HG02840 (cell line): ENCODE measurements at regions not wholly inside any gene's neighbourhood (a gene's known extent, or its start where the extent isn't known, plus 50 kb on each side); places are given as distances from the start of the nearest gene placed in this dataset.
"Not testable (repeated sequence)": the region's sequence is repeated elsewhere in the genome, so short reads cannot be mapped to it uniquely, and the experiment has no call there.

ENCODE experiments used
- ATAC-seq: cut with Tn5 transposase; IDR thresholded peaks from one replicate; pipeline ENCODE4 v1.9.1; 2021; ENCODE audit warnings: mild to moderate bottlenecking, moderate library complexity, moderate number of reproducible peaks; ENCODE audit not compliant: unreplicated experiment, low FRiP score

- no peak for ATAC-seq
Measured at GRCh38 chr6:85135376-85136094, 314.3 kb upstream of the NT5E start.

GRCh38 chr6:85134172-85134571, 315.7 kb upstream of the NT5E start:
- ATAC-seq = no peak

- ATAC-seq = no peak
Measured at GRCh38 chr6:85132091-85132490, 317.8 kb upstream of the NT5E start.

- ATAC-seq = no peak
Measured at GRCh38 chr6:85130743-85131142, 319.1 kb upstream of the NT5E start.

- ATAC-seq = no peak
Measured at GRCh38 chr6:85129881-85130280, 320.0 kb upstream of the NT5E start.

- no peak for ATAC-seq
Measured at GRCh38 chr6:85128781-85129180, 321.1 kb upstream of the NT5E start.

- ATAC-seq = not testable (repeated sequence)
Measured at GRCh38 chr6:85128256-85128655, 321.6 kb upstream of the NT5E start.

GRCh38 chr6:85127696-85128243, 322.1 kb upstream of the NT5E start:
- no peak for ATAC-seq

- ATAC-seq = no peak
Measured at GRCh38 chr6:85127168-85127498, 322.8 kb upstream of the NT5E start.

GRCh38 chr6:85126485-85127167, 323.3 kb upstream of the NT5E start:
- no peak for ATAC-seq

- no peak for ATAC-seq
Measured at GRCh38 chr6:85125526-85125925, 324.4 kb upstream of the NT5E start.

GRCh38 chr6:85124472-85125354, 325.2 kb upstream of the NT5E start:
- no peak for ATAC-seq

GRCh38 chr6:85121158-85121557, 328.7 kb upstream of the NT5E start:
- ATAC-seq = no peak

GRCh38 chr6:85118652-85119235, 331.1 kb upstream of the NT5E start:
- ATAC-seq = no peak

- no peak for ATAC-seq
Measured at GRCh38 chr6:85118233-85118632, 331.6 kb upstream of the NT5E start.

- ATAC-seq = no peak
Measured at GRCh38 chr6:85116475-85116874, 333.4 kb upstream of the NT5E start.

GRCh38 chr6:85115876-85116275, 334.0 kb upstream of the NT5E start:
- no peak for ATAC-seq

GRCh38 chr6:85115376-85115775, 334.5 kb upstream of the NT5E start:
- ATAC-seq = no peak

GRCh38 chr6:85114581-85114935, 335.3 kb upstream of the NT5E start:
- no peak for ATAC-seq

GRCh38 chr6:85113934-85114580, 335.8 kb upstream of the NT5E start:
- no peak for ATAC-seq
